A673 (cell line): ENCODE measurements at regions not wholly inside any gene's neighbourhood (a gene's known extent, or its start where the extent isn't known, plus 50 kb on each side); places are given as distances from the start of the nearest gene placed in this dataset.

ENCODE experiments used
- EZH2 ChIP-seq: fragments of 200-600 bp; sonication (generic); IDR thresholded peaks from 2 replicates; pipeline ENCODE4 v1.6.1; 2017; ENCODE audit warnings: borderline replicate concordance, low read depth, mild to moderate bottlenecking, mixed read lengths, antibody characterized with exemption, low read length; ENCODE audit not compliant: poor library complexity, severe bottlenecking
- TF ChIP-seq, protein P1 (sequence below): fragments of 300-800, 200-600 bp; sonication (generic); conservative IDR thresholded peaks from 2 replicates; pipeline ENCODE4 v1.5.1; 2017; ENCODE audit warnings: low read depth, mild to moderate bottlenecking, antibody characterized with exemption, low read length, moderate library complexity, mixed read lengths

DNA sequence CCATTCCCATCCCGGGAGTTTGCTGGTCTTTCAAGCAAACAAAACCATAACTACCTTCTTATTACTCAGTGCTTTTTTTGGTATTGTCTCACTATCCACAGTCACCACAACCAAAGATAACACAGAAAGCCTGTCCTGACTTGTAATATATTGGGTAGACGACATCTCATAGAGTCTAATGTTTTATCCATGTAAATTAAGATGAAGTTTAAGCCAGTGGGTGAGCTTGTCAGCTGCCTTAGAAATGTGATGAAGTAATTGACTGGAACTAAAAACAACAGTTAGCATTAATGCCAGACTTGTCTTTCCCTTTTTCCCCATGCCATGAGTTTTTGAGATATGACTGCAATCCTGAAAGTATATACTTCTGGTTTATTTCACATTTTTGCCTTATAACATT is 282.7 kb upstream of the PRDM1 start:
- TF ChIP-seq, protein P1, sequence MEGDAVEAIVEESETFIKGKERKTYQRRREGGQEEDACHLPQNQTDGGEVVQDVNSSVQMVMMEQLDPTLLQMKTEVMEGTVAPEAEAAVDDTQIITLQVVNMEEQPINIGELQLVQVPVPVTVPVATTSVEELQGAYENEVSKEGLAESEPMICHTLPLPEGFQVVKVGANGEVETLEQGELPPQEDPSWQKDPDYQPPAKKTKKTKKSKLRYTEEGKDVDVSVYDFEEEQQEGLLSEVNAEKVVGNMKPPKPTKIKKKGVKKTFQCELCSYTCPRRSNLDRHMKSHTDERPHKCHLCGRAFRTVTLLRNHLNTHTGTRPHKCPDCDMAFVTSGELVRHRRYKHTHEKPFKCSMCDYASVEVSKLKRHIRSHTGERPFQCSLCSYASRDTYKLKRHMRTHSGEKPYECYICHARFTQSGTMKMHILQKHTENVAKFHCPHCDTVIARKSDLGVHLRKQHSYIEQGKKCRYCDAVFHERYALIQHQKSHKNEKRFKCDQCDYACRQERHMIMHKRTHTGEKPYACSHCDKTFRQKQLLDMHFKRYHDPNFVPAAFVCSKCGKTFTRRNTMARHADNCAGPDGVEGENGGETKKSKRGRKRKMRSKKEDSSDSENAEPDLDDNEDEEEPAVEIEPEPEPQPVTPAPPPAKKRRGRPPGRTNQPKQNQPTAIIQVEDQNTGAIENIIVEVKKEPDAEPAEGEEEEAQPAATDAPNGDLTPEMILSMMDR = no peak
- TF ChIP-seq EZH2 = no peak
